ENCODE measurements at regions not wholly inside any gene's neighbourhood (a gene's known extent, or its start where the extent isn't known, plus 50 kb on each side); places are given as distances from the start of the nearest gene placed in this dataset.

DNA sequence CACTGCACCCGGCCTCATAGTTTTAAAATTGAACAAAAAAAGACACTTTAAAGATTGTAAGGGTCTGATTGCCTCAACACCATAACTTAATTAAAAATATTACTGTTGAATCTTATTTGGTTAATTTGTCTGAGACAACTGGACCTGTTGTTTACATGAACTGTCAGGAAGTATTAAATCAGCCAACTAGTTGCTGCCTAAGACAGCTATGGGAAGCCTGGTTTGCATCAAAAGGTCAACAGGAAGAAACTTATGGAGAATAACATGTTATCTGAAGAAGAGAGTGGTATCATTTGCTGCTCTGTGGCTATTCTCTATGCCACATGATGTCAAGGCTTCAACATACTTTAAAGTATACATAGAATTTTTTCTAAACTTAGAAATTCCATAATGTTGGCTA lies 853.5 kb upstream of the ADAMTS5 start:
- DNase-seq (ENCODE audit: low read depth in 4 of 4, low spot score in 3 of 4), result no peak

DNA sequence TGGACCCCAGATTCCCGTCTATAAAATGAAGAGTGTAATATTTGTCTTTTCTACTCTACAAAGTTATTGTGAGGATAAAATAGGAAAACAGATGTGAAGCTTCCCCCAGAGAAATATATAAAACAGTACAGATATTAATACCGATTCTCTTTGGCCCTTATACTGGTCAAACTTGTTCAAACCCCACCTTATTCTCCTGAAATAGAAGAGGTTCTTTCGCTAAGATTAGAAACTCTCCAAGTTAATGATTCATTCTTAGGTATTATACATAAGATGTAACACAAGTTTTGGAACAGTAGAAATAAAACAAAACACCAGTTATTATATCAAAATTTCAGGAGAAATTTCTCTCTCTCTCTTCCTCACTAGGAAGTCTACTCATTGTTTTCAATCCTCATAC lies 852.4 kb upstream of the ADAMTS5 start:
- DNase-seq (ENCODE audit: low read depth in 4 of 4, low spot score in 3 of 4), result no peak

DNA sequence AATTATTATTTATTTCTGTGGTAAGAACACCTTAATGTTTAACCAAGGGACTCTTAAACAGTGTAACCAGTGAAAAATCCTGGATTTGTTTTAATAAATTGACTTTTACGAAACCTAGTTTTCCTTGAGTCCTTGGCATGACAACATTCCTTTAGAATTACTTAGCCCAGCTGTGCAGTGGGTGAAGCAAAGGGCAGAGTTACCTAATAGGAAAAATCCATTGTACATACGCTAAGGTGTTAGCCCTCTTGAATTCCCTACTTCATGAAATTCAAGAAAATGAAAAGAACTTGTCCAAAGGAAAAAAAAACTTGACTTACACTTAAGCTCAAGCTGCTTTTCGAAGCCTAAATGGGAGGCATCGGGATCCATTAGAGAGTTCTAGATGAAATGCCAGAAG lies 852.0 kb upstream of the ADAMTS5 start:
- DNase-seq (ENCODE audit: low read depth in 4 of 4, low spot score in 3 of 4), result no peak

DNA sequence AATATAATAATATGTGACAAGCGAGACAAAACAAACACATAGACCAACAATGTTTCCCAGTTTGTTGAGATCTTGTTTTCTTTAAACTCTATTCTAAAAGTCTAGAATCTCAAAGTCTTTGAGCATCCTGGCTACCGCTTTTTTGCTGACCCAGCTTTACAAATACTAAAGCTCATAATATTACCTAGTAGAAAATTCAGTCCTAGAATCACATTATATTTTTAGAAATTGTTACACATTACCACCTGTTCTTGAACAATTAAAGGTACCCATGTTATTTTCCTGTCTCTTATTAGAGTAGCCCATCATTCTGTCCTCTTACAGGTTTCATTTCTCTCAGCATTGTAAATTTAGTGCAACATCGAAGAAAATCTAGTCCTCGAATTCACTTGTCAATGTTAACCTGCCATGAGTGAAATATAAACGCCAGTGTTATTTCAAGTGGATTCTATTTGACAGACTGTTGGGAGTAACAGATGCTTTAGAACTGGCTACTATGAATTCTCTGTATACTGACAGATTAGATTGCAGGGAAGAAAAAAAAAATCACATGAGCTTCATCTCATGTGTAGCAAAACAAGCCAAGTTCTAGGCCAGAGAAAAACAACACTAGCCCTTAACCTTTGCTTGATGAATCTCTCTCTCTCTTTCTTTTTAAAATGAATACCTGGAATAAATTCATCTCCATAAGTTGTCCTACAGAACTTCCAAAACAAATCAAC lies 851.2 kb upstream of the ADAMTS5 start:
- no peak for DNase-seq (ENCODE audit: low read depth in 4 of 4, low spot score in 3 of 4)

DNA sequence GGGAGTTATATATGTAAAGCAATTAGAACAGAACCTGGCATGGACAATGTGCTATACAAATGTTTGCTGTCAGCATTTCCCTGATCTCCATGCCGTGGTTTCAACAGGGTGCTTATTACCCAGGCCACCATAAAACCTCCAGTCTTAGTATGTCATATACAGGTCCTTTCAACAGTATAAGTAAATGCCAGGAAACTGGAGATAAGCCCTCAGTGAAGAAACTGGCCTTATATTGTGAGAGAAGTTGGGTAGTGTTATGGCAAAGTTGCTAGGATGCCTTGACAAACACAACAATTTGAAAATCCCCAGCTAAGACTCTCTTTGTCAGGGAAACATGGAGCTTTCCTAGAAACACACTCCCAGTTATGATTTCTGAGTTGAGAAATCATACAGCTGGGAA lies 850.2 kb upstream of the ADAMTS5 start:
- no peak for DNase-seq (ENCODE audit: low read depth in 4 of 4, low spot score in 3 of 4)

- DNase-seq (ENCODE audit: low read depth in 4 of 4, low spot score in 3 of 4), result no peak
Observed at GRCh38 chr21:27816301-27816700, 849.4 kb upstream of the ADAMTS5 start.

DNA sequence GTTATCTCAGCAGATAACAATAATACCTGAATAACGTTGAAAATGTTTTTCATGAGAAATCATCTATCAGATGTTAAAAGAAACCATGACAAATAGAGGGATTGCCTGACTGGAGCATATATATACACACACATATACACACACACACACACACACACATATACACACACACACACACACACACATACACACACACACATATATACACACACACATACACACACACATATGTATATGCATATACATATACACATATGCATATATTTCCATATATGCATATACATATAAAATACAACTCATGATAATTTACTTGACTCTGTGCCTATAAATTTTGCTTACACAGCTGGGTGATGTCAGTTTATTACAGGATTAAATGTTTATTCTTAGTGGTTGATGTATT lies 847.3 kb upstream of the ADAMTS5 start:
- no peak for DNase-seq (ENCODE audit: low read depth in 4 of 4, low spot score in 3 of 4)

DNA sequence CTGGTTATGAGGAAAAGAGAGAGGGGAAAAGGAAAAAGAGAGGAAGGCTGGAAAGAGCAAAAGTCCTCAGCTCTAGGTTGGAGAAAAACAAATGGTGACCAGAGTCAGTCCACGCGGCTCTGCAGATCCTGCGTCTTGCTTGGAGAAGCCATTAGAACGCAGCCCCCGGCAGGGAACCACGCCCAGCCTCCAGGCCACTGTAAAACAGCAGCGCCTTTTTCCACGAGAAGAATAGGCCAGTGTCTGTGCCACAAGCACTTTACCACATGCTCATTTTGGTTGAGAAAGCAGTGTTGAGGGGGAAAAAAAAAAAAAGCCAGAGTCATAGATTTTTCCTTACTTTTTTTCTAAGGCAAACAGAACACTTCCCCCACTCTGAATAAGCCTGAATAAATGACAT lies 846.9 kb upstream of the ADAMTS5 start:
- no peak for DNase-seq (ENCODE audit: low read depth in 4 of 4, low spot score in 3 of 4)

GRCh38 chr21:27813344-27813743 lies 846.5 kb upstream of the ADAMTS5 start:
- no peak for DNase-seq (ENCODE audit: low read depth in 4 of 4, low spot score in 3 of 4)

GRCh38 chr21:27812279-27812678 lies 845.4 kb upstream of the ADAMTS5 start:
- no peak for DNase-seq (ENCODE audit: low read depth in 4 of 4, low spot score in 3 of 4)

DNA sequence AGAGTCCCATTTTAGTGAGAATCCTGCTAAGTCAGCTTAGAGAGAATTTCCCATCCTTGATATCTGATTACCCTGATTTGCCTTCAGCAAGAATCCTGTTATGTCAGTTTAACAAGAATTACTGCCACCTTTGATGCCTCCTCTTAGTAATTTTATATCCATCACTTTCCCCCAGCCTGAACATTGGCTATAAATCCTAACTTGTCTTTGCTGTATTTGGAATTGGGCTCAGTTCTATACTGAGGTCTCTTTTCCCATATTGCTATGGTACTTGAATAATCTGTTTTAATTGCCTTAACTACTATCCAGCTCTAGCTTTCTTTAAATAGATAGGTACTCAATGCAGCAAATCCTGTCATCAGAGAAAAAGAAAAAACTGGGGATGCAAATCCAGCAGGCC lies 842.0 kb upstream of the ADAMTS5 start:
- DNase-seq (ENCODE audit: low read depth in 4 of 4, low spot score in 3 of 4), result no peak

DNA sequence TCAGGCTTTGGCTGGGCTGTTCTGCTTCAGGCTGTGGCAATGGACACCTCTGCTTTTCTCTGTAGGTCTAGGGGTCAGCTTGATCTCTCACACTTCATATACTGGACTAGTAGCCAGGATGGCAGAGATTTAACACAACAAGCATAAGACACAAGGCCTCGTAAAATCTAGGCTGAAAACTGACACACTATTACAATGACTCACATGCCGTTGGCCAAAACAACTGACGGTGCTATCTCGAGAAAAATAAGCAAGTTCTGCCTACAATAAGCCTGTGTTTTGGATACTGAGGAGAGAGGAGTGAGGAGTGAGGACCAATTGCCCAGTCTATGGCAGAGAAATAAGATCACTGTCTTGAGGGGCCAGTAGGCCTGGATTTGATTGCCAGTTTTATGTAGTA lies 840.7 kb upstream of the ADAMTS5 start:
- DNase-seq (ENCODE audit: low read depth in 4 of 4, low spot score in 3 of 4), result no peak

DNA sequence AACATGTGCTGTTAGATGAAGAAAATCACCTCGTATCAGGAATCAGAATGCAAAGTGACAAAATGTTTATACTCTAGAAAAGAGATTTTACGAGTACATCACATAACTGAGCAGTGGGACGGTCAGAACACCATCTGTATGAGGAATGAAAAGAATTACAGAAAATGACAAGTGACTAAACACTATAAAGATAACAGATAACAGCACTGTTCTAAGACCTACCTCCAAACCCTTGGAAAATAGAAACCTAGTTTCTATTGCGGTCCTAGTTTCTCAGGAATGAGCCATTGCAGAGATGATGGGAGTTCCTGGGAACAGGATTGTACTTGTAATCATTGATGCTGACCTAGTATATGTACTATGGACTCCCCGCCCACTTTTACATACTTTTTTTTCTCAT lies 839.4 kb upstream of the ADAMTS5 start:
- no peak for DNase-seq (ENCODE audit: low read depth in 4 of 4, low spot score in 3 of 4)

- no peak for DNase-seq (ENCODE audit: low read depth in 4 of 4, low spot score in 3 of 4)
Observed at GRCh38 chr21:27805696-27806095, 838.8 kb upstream of the ADAMTS5 start.

DNA sequence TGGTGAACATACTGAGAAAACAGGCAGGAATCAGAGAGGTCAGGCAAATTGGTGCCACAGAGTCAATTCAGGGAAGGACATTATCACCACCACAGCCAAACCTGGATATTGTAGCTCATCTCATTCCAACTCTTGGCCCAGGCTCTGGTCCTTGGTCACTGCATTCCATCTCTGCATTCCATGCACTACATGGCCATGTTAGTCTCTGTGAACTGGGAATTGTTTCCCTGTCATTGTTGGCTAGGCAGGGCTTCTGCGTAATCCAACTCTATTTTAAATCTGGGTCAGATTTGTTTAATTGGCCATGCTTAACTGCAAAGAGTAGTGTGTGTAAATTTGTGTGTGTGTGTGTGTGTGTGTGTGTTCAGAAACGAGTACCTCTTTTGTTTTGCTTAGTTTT lies 837.6 kb upstream of the ADAMTS5 start:
- DNase-seq (ENCODE audit: low read depth in 4 of 4, low spot score in 3 of 4), result no peak

DNA sequence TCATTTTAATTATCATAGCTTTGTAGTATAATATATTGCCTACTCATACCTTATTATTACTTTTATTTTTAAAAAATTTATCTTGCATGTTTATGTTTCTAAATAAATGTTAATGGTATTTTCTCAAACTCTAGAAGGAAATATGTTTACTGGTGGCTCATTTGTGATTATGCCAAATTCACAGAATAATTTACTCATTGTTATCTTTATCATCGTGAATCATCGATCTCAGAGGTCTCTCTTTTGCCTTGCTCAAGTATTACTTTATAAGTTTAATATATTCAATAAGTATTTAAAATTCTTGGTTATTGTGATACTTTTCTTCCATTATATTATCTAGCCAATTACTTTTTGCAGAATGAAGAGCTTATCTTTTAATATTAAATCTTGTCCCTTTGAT lies 836.7 kb upstream of the ADAMTS5 start:
- no peak for DNase-seq (ENCODE audit: low read depth in 4 of 4, low spot score in 3 of 4)

DNA sequence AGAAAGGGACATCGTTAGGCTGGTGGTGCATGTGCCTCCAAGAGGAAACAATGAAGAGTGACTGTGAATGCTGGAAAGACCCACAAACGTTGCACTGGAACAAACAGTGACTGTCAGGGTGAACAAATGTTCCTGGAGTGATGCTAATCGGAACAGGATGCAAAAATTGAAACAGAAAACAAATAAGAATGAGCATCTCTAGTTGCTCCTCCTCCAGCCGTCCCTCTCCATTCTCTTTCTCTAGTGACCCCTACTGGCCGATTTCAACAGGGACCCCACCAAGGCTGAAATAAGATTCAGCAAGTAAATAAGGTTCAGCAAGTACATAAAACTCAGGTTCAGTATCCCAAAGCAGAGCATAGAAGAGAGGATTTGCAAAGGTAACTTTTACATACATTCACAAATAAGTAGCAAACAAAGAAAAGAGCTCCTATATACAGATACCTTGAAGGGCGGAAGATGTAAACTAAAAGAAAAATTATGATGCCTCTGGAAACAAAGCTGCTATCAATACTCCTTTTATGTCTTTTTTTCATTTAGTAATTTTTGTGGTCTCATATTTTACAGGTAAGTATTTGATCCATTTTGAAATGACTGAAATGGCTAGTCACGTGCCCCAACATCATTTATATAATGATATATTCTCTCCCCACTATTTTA lies 836.1 kb upstream of the ADAMTS5 start:
- DNase-seq (ENCODE audit: low read depth in 4 of 4, low spot score in 3 of 4), result no peak

- DNase-seq (ENCODE audit: low read depth in 4 of 4, low spot score in 3 of 4), result no peak
Observed at GRCh38 chr21:27799861-27800260, 833.0 kb upstream of the ADAMTS5 start.

DNA sequence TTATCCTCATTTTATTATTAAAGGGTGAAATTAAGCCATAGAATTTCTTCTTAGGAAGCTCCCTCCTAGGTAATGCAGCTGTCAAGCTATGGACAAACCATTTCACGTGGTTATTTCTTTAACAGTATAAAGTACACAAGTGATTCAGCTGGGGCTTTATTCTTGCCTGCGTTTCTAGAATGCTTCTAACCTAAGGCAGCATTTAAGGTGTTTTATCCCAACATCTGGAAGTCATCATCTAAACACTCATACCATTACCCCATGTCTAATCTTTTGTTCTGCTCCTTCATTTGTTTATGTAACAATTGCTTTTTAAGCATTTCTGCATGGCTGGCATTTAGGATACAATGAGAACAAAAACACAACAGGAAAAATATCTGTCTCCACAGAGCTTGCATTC lies 829.2 kb upstream of the ADAMTS5 start:
- DNase-seq (ENCODE audit: low read depth in 4 of 4, low spot score in 3 of 4), result no peak

- DNase-seq (ENCODE audit: low read depth in 4 of 4, low spot score in 3 of 4), result no peak
Observed at GRCh38 chr21:27795418-27795817, 828.5 kb upstream of the ADAMTS5 start.

- DNase-seq (ENCODE audit: low read depth in 4 of 4, low spot score in 3 of 4), result no peak
Observed at GRCh38 chr21:27793901-27794300, 827.0 kb upstream of the ADAMTS5 start.

DNA sequence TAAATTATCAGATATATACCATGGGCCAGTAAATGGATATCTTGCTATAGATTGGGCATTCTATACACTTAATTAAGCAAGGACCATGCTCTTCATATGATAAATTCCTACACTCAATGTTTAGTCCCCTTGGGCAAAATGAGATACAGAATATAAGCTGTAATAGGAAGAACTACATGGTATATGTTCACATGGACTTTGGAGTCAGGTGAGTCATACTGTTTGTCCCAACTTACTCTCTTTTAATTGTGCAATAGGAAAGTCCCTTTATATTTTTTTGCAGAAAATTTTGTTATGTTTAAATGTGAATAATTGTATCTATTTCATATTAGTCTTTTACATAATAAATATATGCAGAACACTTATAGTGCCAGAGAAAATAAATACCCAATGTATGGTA lies 820.2 kb upstream of the ADAMTS5 start:
- DNase-seq (ENCODE audit: low read depth in 4 of 4, low spot score in 3 of 4), result no peak

- DNase-seq (ENCODE audit: low read depth in 4 of 4, low spot score in 3 of 4), result no peak
Observed at GRCh38 chr21:27779606-27780005, 812.7 kb upstream of the ADAMTS5 start.
